ENCODE measurements at regions not wholly inside any gene's neighbourhood (a gene's known extent, or its start where the extent isn't known, plus 50 kb on each side); places are given as distances from the start of the nearest gene placed in this dataset.
"Not testable (repeated sequence)": the region's sequence is repeated elsewhere in the genome, so short reads cannot be mapped to it uniquely, and the experiment has no call there.

- DNase-seq (ENCODE audit: low read depth in 2 of 2): no peak
Observed at GRCh38 chr2:155033652-155034051, 335.2 kb downstream of the KCNJ3 start.

- DNase-seq (ENCODE audit: low read depth in 2 of 2): no peak
Observed at GRCh38 chr2:155030296-155030695, 331.8 kb downstream of the KCNJ3 start.

- DNase-seq (ENCODE audit: low read depth in 2 of 2): no peak
Observed at GRCh38 chr2:155026651-155027174, 328.2 kb downstream of the KCNJ3 start.

- DNase-seq (ENCODE audit: low read depth in 2 of 2): no peak
Observed at GRCh38 chr2:155023674-155024073, 325.2 kb downstream of the KCNJ3 start.

- no peak for DNase-seq (ENCODE audit: low read depth in 2 of 2)
Observed at GRCh38 chr2:155022531-155022930, 324.0 kb downstream of the KCNJ3 start.

GRCh38 chr2:155021618-155022017, 323.1 kb downstream of the KCNJ3 start:
- no peak for DNase-seq (ENCODE audit: low read depth in 2 of 2)

- DNase-seq (ENCODE audit: low read depth in 2 of 2): no peak
Observed at GRCh38 chr2:155020246-155020645, 321.8 kb downstream of the KCNJ3 start.

- no peak for DNase-seq (ENCODE audit: low read depth in 2 of 2)
Observed at GRCh38 chr2:155010925-155011324, 312.4 kb downstream of the KCNJ3 start.

- DNase-seq (ENCODE audit: low read depth in 2 of 2): no peak
Observed at GRCh38 chr2:154995361-154995760, 296.9 kb downstream of the KCNJ3 start.

GRCh38 chr2:154992826-154993225, 294.3 kb downstream of the KCNJ3 start:
- no peak for DNase-seq (ENCODE audit: low read depth in 2 of 2)

- no peak for DNase-seq (ENCODE audit: low read depth in 2 of 2)
Observed at GRCh38 chr2:154978710-154979109, 280.2 kb downstream of the KCNJ3 start.

- no peak for DNase-seq (ENCODE audit: low read depth in 2 of 2)
Observed at GRCh38 chr2:154978244-154978643, 279.7 kb downstream of the KCNJ3 start.

- DNase-seq (ENCODE audit: low read depth in 2 of 2): no peak
Observed at GRCh38 chr2:154974041-154974440, 275.5 kb downstream of the KCNJ3 start.

GRCh38 chr2:154963511-154963910, 265.0 kb downstream of the KCNJ3 start:
- no peak for DNase-seq (ENCODE audit: low read depth in 2 of 2)

- DNase-seq (ENCODE audit: low read depth in 2 of 2): no peak
Observed at GRCh38 chr2:154961676-154962075, 263.2 kb downstream of the KCNJ3 start.

- no peak for DNase-seq (ENCODE audit: low read depth in 2 of 2)
Observed at GRCh38 chr2:154960802-154961583, 262.5 kb downstream of the KCNJ3 start.

GRCh38 chr2:154952346-154952980, 254.0 kb downstream of the KCNJ3 start:
- no peak for DNase-seq (ENCODE audit: low read depth in 2 of 2)

GRCh38 chr2:154947416-154947815, 248.9 kb downstream of the KCNJ3 start:
- not testable (repeated sequence) for DNase-seq (ENCODE audit: low read depth in 2 of 2)

- DNase-seq (ENCODE audit: low read depth in 2 of 2): no peak
Observed at GRCh38 chr2:154945984-154946383, 247.5 kb downstream of the KCNJ3 start.

GRCh38 chr2:154941379-154941778, 242.9 kb downstream of the KCNJ3 start:
- DNase-seq (ENCODE audit: low read depth in 2 of 2): no peak

GRCh38 chr2:154934213-154934612, 235.7 kb downstream of the KCNJ3 start:
- DNase-seq (ENCODE audit: low read depth in 2 of 2): no peak

GRCh38 chr2:154924531-154924930, 226.0 kb downstream of the KCNJ3 start:
- DNase-seq (ENCODE audit: low read depth in 2 of 2): no peak

- no peak for DNase-seq (ENCODE audit: low read depth in 2 of 2)
Observed at GRCh38 chr2:154914561-154914960, 216.1 kb downstream of the KCNJ3 start.
